GM18499 (cell line): ENCODE measurements at regions not wholly inside any gene's neighbourhood (a gene's known extent, or its start where the extent isn't known, plus 50 kb on each side); places are given as distances from the start of the nearest gene placed in this dataset.
"Not testable (repeated sequence)": the region's sequence is repeated elsewhere in the genome, so short reads cannot be mapped to it uniquely, and the experiment has no call there.

Source experiments
- ATAC-seq: cut with Tn5 transposase; IDR thresholded peaks from one replicate; pipeline ENCODE4 v1.9.1; 2021; ENCODE audit warnings: moderate number of reproducible peaks; ENCODE audit not compliant: insufficient read depth, unreplicated experiment

GRCh38 chr4:124952601-124953000 is 240.1 kb upstream of the ANKRD50 start:
- ATAC-seq: no peak

GRCh38 chr4:124948976-124949597 is 236.6 kb upstream of the ANKRD50 start:
- ATAC-seq: no peak

- no peak for ATAC-seq
Measured at GRCh38 chr4:124947622-124948265, 235.2 kb upstream of the ANKRD50 start.

GRCh38 chr4:124946696-124947095 is 234.2 kb upstream of the ANKRD50 start:
- ATAC-seq: no peak

- ATAC-seq: no peak
Measured at GRCh38 chr4:124945422-124945821, 232.9 kb upstream of the ANKRD50 start.

- no peak for ATAC-seq
Measured at GRCh38 chr4:124943938-124944337, 231.4 kb upstream of the ANKRD50 start.

- no peak for ATAC-seq
Measured at GRCh38 chr4:124943145-124943889, 230.8 kb upstream of the ANKRD50 start.

- no peak for ATAC-seq
Measured at GRCh38 chr4:124941267-124941666, 228.7 kb upstream of the ANKRD50 start.

GRCh38 chr4:124940387-124940786 is 227.9 kb upstream of the ANKRD50 start:
- no peak for ATAC-seq

GRCh38 chr4:124939908-124940307 is 227.4 kb upstream of the ANKRD50 start:
- no peak for ATAC-seq

- ATAC-seq: no peak
Measured at GRCh38 chr4:124938836-124939235, 226.3 kb upstream of the ANKRD50 start.

GRCh38 chr4:124937993-124938392 is 225.5 kb upstream of the ANKRD50 start:
- ATAC-seq: no peak

GRCh38 chr4:124936427-124936826 is 223.9 kb upstream of the ANKRD50 start:
- ATAC-seq: no peak

- no peak for ATAC-seq
Measured at GRCh38 chr4:124934916-124935315, 222.4 kb upstream of the ANKRD50 start.

- ATAC-seq: no peak
Measured at GRCh38 chr4:124933521-124933920, 221.0 kb upstream of the ANKRD50 start.

GRCh38 chr4:124932447-124932846 is 219.9 kb upstream of the ANKRD50 start:
- no peak for ATAC-seq

- ATAC-seq: no peak
Measured at GRCh38 chr4:124931050-124931449, 218.5 kb upstream of the ANKRD50 start.

GRCh38 chr4:124922748-124923147 is 210.2 kb upstream of the ANKRD50 start:
- not testable (repeated sequence) for ATAC-seq

- no peak for ATAC-seq
Measured at GRCh38 chr4:124918559-124919122, 206.1 kb upstream of the ANKRD50 start.

- ATAC-seq: no peak
Measured at GRCh38 chr4:124915073-124915472, 202.5 kb upstream of the ANKRD50 start.

- ATAC-seq: no peak
Measured at GRCh38 chr4:124913237-124913636, 200.7 kb upstream of the ANKRD50 start.
